ENCODE measurements at regions not wholly inside any gene's neighbourhood (a gene's known extent, or its start where the extent isn't known, plus 50 kb on each side); places are given as distances from the start of the nearest gene placed in this dataset.

- TF ChIP-seq, protein P1, sequence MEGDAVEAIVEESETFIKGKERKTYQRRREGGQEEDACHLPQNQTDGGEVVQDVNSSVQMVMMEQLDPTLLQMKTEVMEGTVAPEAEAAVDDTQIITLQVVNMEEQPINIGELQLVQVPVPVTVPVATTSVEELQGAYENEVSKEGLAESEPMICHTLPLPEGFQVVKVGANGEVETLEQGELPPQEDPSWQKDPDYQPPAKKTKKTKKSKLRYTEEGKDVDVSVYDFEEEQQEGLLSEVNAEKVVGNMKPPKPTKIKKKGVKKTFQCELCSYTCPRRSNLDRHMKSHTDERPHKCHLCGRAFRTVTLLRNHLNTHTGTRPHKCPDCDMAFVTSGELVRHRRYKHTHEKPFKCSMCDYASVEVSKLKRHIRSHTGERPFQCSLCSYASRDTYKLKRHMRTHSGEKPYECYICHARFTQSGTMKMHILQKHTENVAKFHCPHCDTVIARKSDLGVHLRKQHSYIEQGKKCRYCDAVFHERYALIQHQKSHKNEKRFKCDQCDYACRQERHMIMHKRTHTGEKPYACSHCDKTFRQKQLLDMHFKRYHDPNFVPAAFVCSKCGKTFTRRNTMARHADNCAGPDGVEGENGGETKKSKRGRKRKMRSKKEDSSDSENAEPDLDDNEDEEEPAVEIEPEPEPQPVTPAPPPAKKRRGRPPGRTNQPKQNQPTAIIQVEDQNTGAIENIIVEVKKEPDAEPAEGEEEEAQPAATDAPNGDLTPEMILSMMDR (IDR thresholded peaks at IDR 0.05; ENCODE audit: low read length): no peak
- TF ChIP-seq EZH2phosphoT487 (IDR thresholded peaks at IDR 0.05; ENCODE audit: low read length) (no peak), EZH2 (optimal IDR thresholded peaks at IDR 0.05; ENCODE audit: low read depth, low read length) (no peak)
Observed at GRCh38 chr2:2410987-2411386, 79.9 kb upstream of the MYT1L start.

Measured in MM.1S (cell line).